GM13976 (cell line): ENCODE measurements at regions not wholly inside any gene's neighbourhood (a gene's known extent, or its start where the extent isn't known, plus 50 kb on each side); places are given as distances from the start of the nearest gene placed in this dataset.
"Not testable (repeated sequence)": the region's sequence is repeated elsewhere in the genome, so short reads cannot be mapped to it uniquely, and the experiment has no call there.

ENCODE experiments used
- DNase-seq: peaks from one replicate; pipeline ENCODE4 v3.0.0; 2012; ENCODE audit warnings: low spot score
- in situ Hi-C: fragments of 300-500 bp; cut with MboI; formaldehyde crosslinking; loops from one replicate; pipeline ENCODE4 v1.12.0; 2022; ENCODE audit warnings: low sequenced_read_pairs, mixed read lengths, inconsistent platforms; ENCODE audit not compliant: unreplicated experiment
- TF ChIP-seq, protein P1 (sequence below): IDR thresholded peaks from 2 replicates; pipeline ENCODE4 v1.5.1; 2012; ENCODE audit warnings: borderline replicate concordance, mild to moderate bottlenecking; ENCODE audit not compliant: insufficient read depth; ENCODE audit errors: extremely low read depth, missing control alignments, control extremely low read depth

DNA sequence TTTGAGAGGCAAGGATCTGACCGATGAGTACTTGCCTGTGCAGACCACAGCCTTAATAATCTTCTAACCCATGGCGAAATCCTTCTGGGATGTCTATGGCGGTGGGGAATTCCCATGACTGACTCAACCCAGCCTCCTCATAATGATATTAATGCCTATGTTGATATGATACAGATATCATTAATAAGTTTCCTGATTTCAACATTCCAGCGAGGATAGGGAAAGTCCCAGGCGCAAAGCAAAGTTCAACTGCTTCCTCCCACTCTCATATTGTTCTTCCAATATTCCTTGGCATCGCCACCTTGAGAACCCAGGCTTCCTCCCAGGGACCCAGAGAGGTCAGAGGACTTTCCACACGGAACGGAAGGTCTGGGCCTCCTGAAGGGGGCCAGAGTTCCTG is 110.3 kb upstream of the TMEM45B start:
- DNase-seq, result no peak
- TF ChIP-seq, protein P1, sequence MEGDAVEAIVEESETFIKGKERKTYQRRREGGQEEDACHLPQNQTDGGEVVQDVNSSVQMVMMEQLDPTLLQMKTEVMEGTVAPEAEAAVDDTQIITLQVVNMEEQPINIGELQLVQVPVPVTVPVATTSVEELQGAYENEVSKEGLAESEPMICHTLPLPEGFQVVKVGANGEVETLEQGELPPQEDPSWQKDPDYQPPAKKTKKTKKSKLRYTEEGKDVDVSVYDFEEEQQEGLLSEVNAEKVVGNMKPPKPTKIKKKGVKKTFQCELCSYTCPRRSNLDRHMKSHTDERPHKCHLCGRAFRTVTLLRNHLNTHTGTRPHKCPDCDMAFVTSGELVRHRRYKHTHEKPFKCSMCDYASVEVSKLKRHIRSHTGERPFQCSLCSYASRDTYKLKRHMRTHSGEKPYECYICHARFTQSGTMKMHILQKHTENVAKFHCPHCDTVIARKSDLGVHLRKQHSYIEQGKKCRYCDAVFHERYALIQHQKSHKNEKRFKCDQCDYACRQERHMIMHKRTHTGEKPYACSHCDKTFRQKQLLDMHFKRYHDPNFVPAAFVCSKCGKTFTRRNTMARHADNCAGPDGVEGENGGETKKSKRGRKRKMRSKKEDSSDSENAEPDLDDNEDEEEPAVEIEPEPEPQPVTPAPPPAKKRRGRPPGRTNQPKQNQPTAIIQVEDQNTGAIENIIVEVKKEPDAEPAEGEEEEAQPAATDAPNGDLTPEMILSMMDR, result no peak
- in situ Hi-C loops, result no loop called here

DNA sequence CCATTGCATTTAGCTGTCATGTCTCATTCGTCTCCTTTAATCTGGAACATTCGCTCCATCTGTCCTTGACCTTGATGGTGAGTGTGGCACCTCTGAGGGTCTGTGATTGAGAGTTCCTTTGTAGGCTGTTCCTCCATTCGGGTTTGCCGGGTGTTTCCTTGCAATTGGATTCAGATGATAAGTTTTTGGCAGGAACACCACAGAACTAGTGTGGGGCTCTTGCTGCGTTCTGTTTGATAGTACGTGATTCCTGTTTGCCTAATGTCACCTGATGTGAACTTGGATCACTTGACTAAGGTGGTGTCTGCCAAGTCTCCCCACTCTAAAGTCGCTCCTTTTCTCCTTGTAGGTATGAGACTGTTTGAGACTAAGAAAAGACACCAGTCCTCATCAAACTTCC is 109.7 kb upstream of the TMEM45B start:
- in situ Hi-C loops, result no loop called here
- TF ChIP-seq, protein P1, result no peak
- DNase-seq, result no peak

DNA sequence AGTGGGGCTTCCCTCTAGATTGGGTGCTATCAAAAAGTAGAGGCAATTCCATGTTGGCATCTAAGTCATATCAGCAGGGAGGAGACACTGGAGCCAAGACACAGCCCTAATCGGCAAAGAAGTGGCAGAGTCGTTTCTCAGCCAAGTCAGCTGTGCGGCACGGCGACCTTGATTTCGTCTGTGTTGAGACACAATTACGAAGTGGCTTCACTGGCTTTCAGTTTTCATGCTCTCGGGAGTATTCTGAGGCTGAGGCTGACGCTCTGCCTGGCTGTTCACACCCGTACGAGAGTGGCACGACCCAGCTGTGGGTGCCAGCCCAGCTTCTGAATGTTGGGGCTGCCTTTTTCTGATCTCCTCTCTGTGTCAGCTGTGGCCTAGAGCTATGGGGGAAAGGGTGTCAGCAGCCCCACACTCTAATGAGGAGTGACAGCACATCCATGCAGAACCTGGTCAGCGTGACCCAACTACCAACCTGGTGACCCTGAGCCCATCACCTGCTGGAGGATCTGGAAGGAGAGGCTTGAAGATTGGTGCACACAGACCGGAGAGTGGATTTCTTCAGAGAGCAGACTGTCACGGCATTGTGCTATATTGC is 105.7 kb upstream of the TMEM45B start:
- in situ Hi-C loops, result no loop called here
- TF ChIP-seq, protein P1, result no peak
- no peak for DNase-seq

DNA sequence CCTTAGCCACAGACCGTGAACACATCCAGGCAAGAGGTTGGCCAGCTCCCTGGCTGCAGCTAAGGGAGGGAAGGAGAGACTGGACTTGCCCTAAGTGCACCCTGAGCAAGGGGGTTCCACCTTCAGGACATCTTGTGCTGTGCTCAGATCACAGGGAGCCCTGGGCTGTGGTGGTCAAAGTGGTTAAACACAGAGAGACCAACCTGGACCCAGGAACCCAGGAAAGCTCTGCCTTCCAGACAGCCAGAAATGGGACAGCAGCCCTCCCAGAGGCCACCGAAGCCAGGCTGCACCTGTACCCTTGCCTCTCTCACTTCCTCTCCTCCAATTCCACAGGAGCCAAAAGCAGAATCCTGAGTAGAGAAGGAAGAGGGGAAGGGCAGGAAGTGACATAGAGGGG is 105.2 kb upstream of the TMEM45B start:
- no peak for DNase-seq
- in situ Hi-C loops, result no loop called here

DNA sequence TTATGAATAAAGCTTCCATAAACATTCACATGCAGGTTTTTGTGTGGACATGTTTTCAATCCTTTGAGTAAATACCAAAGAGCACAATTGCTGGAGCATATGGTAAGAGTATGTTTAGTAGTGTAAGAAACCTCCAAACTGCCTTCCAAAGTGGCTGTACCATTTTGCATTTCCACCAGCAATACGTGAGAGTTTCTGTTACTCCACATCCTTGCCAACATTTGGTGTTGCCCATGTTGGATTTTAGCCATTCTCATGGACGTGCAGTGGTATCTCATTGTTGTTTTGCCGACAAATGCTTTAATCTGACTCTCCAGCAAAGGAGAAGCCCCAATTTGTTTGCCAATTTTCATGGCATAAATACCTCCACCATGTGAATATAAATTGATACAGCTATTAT is 103.9 kb upstream of the TMEM45B start:
- DNase-seq, result no peak
- in situ Hi-C loops, result no loop called here
- TF ChIP-seq, protein P1, result no peak

More for the DNA sequence above, 105.2 kb upstream of the TMEM45B start:
- TF ChIP-seq, protein P1, result no peak

DNA sequence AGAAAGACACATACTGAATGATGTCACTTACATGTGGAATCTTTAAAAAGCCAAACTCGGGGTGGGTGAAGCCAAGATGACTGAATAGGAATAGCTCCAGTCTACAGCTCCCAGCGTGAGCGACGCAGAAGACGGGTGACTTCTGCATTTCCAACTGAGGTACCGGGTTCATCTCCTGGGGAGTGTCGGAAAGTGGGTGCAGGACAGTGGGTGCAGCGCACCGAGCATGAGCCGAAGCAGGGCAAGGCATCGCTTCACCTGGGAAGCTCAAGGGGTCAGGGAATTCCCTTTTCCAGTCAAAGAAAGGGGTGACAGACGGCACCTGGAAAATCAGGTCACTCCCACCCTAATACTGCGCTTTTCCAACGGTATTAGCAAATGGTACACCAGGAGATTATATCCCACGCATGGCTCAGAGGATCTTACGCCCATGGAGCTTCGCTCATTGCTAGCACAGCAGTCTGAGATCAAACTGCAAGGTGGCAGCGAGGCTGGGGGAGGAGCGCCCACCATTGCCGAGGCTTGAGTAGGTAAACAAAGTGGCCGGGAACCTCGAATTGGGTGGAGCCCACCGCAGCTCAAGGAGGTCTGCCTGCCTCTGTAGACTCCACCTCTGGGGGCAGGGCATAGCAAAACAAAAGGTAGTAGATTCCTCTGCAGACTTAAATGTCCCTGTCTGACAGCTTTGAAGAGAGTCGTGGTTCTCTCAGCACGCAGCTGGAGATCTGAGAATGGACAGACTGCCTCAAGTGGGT is 103.0 kb upstream of the TMEM45B start:
- in situ Hi-C loops, DNase-seq: not testable (repeated sequence)

DNA sequence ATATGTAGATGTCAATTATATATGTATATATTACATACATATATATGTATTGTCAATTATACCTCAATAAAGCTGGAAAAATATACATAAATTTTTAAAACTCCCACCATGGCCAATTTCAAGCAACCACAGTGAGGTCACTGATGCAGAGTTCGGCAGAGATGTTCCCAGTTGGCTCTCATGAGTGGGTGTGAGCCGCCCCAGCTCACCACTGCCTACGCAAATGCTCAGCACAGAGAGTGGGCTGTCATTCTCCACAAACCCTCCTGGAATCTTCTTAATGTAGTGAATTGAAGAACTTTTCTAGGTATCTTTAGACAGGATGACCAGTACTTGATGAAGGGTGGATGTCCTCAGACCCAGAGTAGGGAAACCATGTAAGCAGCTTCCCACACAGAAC is 96.6 kb upstream of the TMEM45B start:
- TF ChIP-seq, protein P1, result no peak
- in situ Hi-C loops, result no loop called here
- DNase-seq, result no peak
